K562 (cell line): ENCODE measurements at regions not wholly inside any gene's neighbourhood (a gene's known extent, or its start where the extent isn't known, plus 50 kb on each side); places are given as distances from the start of the nearest gene placed in this dataset.

Experiments used
- ATAC-seq: fragments of 200-7000 bp; cut with Tn5 transposase; 3 replicates; pipeline ENCODE4 v1.9.1; 2020; ENCODE audit warnings: moderate library complexity
- BruUV-seq: library from RNA; stranded (reverse); fragments of 400-500 nt; replicated peaks from 2 replicates; lab custom pipeline; 2021; lab: Mats Ljungman, UMichigan
- CTCF ChIA-PET: fragments of 300-600 bp; formaldehyde crosslinking; extraction: SDS; loops from one replicate; lab custom pipeline; 2021; ENCODE audit warnings: low intra/inter-chr PET ratio; lab: Yijun Ruan, JAX
- POLR2A ChIA-PET: fragments of 300-600, 350-650 bp; sonication (Branson Sonifier 250); formaldehyde crosslinking; extraction: SDS; loops from one replicate; lab custom pipeline; 2021; ENCODE audit warnings: antibody characterized with exemption, inconsistent platforms; lab: Yijun Ruan, JAX
- DNase-seq, 4 experiments: peaks; one replicate each; pipeline versions ENCODE4 v3.0.0 to v3.0.0-alpha.2; 2011 to 2018; ENCODE audit warnings: low spot score in 3 of 4, mixed read lengths in 3 of 4; ENCODE audit errors: extremely low read depth in 1 of 4
- FAIRE-seq: peaks from 2 replicates; lab custom pipeline; 2011; peaks lifted over from hg19 to GRCh38; lab: Jason Lieb, UNC
- H2AFZ ChIP-seq: 2 replicates; pipeline ENCODE4 v1.6.0; 2011; ENCODE audit warnings: low read depth, low read length, control low read depth, inconsistent platforms
- H3K27ac ChIP-seq: fragments of 200-600 bp; 3 replicates; pipeline ENCODE4 v1.8.0; 2011; ENCODE audit warnings: low read depth, mild to moderate bottlenecking, control low read depth, inconsistent platforms, low read length, moderate library complexity, mixed read lengths; ENCODE audit errors: extremely low read depth
- H3K27me3 ChIP-seq, 2 experiments: fragments of 300-600 bp in 1 of 2; 2 replicates in 1 of 2; 3 replicates in 1 of 2; pipeline versions ENCODE4 v1.6.0 to v1.8.0; 2011; ENCODE audit warnings: inconsistent platforms in 2 of 2, low read length in 2 of 2, mild to moderate bottlenecking in 1 of 2, mixed read lengths in 1 of 2, moderate library complexity in 1 of 2; ENCODE audit not compliant: control insufficient read depth in 2 of 2, insufficient read depth in 2 of 2
- H3K36me3 ChIP-seq: fragments of 300-600 bp; 3 replicates; pipeline ENCODE4 v1.8.0; 2011; ENCODE audit warnings: mild to moderate bottlenecking, low read length, inconsistent platforms; ENCODE audit not compliant: control insufficient read depth, insufficient read depth
- H3K4me1 ChIP-seq, 2 experiments: fragments of 200-600 bp in 1 of 2; replicated peaks in 1 of 2; 2 replicates in 1 of 2; 3 replicates in 1 of 2; pipeline versions ENCODE4 v1.5.1 to v1.8.0; 2011; ENCODE audit warnings: inconsistent platforms in 2 of 2, low read length in 2 of 2, mild to moderate bottlenecking in 1 of 2, mixed read lengths in 1 of 2, moderate library complexity in 1 of 2; ENCODE audit not compliant: control insufficient read depth in 2 of 2, insufficient read depth in 2 of 2
- H3K4me2 ChIP-seq: 2 replicates; pipeline ENCODE4 v1.6.1; 2011; ENCODE audit warnings: low read length, control low read depth, inconsistent platforms, mixed read lengths; ENCODE audit not compliant: insufficient read depth
- H3K4me3 ChIP-seq: fragments of 200-600 bp; sonication (generic), shearing (Covaris generic); 2 replicates; pipeline ENCODE4 v1.5.1; 2016; ENCODE audit warnings: control low read depth, inconsistent platforms
- H3K79me2 ChIP-seq: fragments of 200-600 bp; 3 replicates; pipeline ENCODE4 v1.8.0; 2011; ENCODE audit warnings: low read length, inconsistent platforms; ENCODE audit not compliant: control insufficient read depth, insufficient read depth
- H3K9ac ChIP-seq, 2 experiments: 2 replicates each; pipeline versions ENCODE4 v1.6.0 to v1.6.1; 2011; ENCODE audit warnings: low read depth in 2 of 2, low read length in 2 of 2, control low read depth in 1 of 2, inconsistent platforms in 1 of 2, mild to moderate bottlenecking in 1 of 2, mixed read lengths in 1 of 2; ENCODE audit not compliant: insufficient read depth in 1 of 2
- H3K9me1 ChIP-seq: one replicate; pipeline ENCODE4 v1.6.0; 2011; ENCODE audit warnings: inconsistent platforms, mild to moderate bottlenecking, low read length, moderate library complexity; ENCODE audit not compliant: control insufficient read depth, insufficient read depth
- H3K9me3 ChIP-seq: replicated peaks from 2 replicates; pipeline ENCODE4 v1.5.1; 2011; ENCODE audit warnings: low read depth, low read length, inconsistent platforms; ENCODE audit not compliant: control insufficient read depth, insufficient read depth
- H4K20me1 ChIP-seq: replicated peaks from 2 replicates; pipeline ENCODE4 v1.6.1; 2011; ENCODE audit warnings: low read length, inconsistent platforms, mixed read lengths; ENCODE audit not compliant: control insufficient read depth, insufficient read depth
- TEAD4 ChIP-seq, 2 experiments: sonication (generic) in 1 of 2; formaldehyde crosslinking in 1 of 2; IDR thresholded peaks; 2 replicates each; pipeline versions ENCODE4 v1.6.1 to v1.8.0; 2012 to 2022; ENCODE audit warnings: borderline replicate concordance in 1 of 2, inconsistent platforms in 1 of 2, low read length in 1 of 2, mild to moderate bottlenecking in 1 of 2, missing genetic modification reagents in 1 of 2
- ZNF280B ChIP-seq: fragments of 250-450 bp; sonication (Bioruptor Pico); IDR thresholded peaks from 2 replicates; pipeline ENCODE4 v1.5.1; 2021; ENCODE audit warnings: mild to moderate bottlenecking
- WGBS: fragments of 100-300 bp; shearing (Covaris generic); methylation state at CpG from one replicate; pipeline ENCODE4 v1.1.6; 2016; ENCODE audit warnings: low coverage, mixed read lengths; ENCODE audit not compliant: insufficient coverage; ENCODE audit errors: missing lambda C conversion rate; 5-methylcytosine and 5-hydroxymethylcytosine counted together
- in situ Hi-C: fragments of 300-500 bp; cut with MboI; formaldehyde crosslinking; loops from 4 replicates; pipeline ENCODE4 v1.15.0; 2018; ENCODE audit warnings: inconsistent platforms, mixed read lengths
- intact Hi-C: fragments of 100-400 bp; cut with micrococcal nuclease; formaldehyde crosslinking; loops from 2 replicates; pipeline ENCODE4 v1.14.2; 2022

- H3K36me3 ChIP-seq = no peaks in the 10 kb centered on the region
- TF ChIP-seq ZNF280B (CRISPR knock-in tag) = no peak
- TF ChIP-seq TEAD4 (IDR thresholded peaks at IDR 0.05; ENCODE audit: low read length) = no peak
- no peak for TF ChIP-seq TEAD4 (CRISPR knock-in tag; IDR thresholded peaks at IDR 0.05; ENCODE audit: borderline replicate concordance)
- ChIA-PET CTCF (no interaction called here), POLR2A (no interaction called here)
- no TSS peak for BruUV-seq
- no peaks in the 10 kb centered on the region for H3K9me3 ChIP-seq
- no peak overlapping the region for H2AFZ ChIP-seq
- intact Hi-C loops = no loop called here
- WGBS = 1% methylated on average over 6 of the region's 6 CpGs
- no peak overlapping the region for H3K4me2 ChIP-seq
- FAIRE-seq (no peak), ATAC-seq (no peak), DNase-seq (no peak)
- H3K4me3 ChIP-seq = no peak overlapping the region
- no peaks in the 10 kb centered on the region for H3K79me2 ChIP-seq
- no peak overlapping the region for H3K9ac ChIP-seq
- H3K27me3 ChIP-seq = no peaks in the 10 kb centered on the region
- in situ Hi-C loops = no loop called here
- no peaks in the 10 kb centered on the region for H3K9me1 ChIP-seq
- no peaks in the 10 kb centered on the region for H4K20me1 ChIP-seq
- H3K27ac ChIP-seq = no peak overlapping the region
- no peaks in the 10 kb centered on the region for H3K4me1 ChIP-seq
Observed at GRCh38 chr20:52800734-52801627, 171.2 kb upstream of the TSHZ2 start.
